GM21528 (cell line): ENCODE measurements at regions not wholly inside any gene's neighbourhood (a gene's known extent, or its start where the extent isn't known, plus 50 kb on each side); places are given as distances from the start of the nearest gene placed in this dataset.

ENCODE experiments used
- ATAC-seq: cut with Tn5 transposase; IDR thresholded peaks from one replicate; pipeline ENCODE4 v1.9.1; 2021; ENCODE audit warnings: mild to moderate bottlenecking, moderate library complexity; ENCODE audit not compliant: unreplicated experiment, low FRiP score

- ATAC-seq: no peak
Measured at GRCh38 chr2:147792966-147793617, 51.7 kb upstream of the ACVR2A start.

- ATAC-seq: no peak
Measured at GRCh38 chr2:147790580-147790979, 54.2 kb upstream of the ACVR2A start.

- no peak for ATAC-seq
Measured at GRCh38 chr2:147789720-147790119, 55.1 kb upstream of the ACVR2A start.

- ATAC-seq: no peak
Measured at GRCh38 chr2:147789287-147789686, 55.5 kb upstream of the ACVR2A start.

GRCh38 chr2:147782141-147782930 lies 62.5 kb upstream of the ACVR2A start:
- ATAC-seq: no peak

- ATAC-seq: no peak
Measured at GRCh38 chr2:147779440-147779839, 65.4 kb upstream of the ACVR2A start.

- ATAC-seq: no peak
Measured at GRCh38 chr2:147777394-147777793, 67.4 kb upstream of the ACVR2A start.

GRCh38 chr2:147774805-147775204 lies 70.0 kb upstream of the ACVR2A start:
- ATAC-seq: no peak

GRCh38 chr2:147773479-147773878 lies 71.3 kb upstream of the ACVR2A start:
- ATAC-seq: no peak

GRCh38 chr2:147772781-147773180 lies 72.0 kb upstream of the ACVR2A start:
- no peak for ATAC-seq

GRCh38 chr2:147763861-147764260 lies 81.0 kb upstream of the ACVR2A start:
- no peak for ATAC-seq

GRCh38 chr2:147760984-147761383 lies 83.8 kb upstream of the ACVR2A start:
- no peak for ATAC-seq

- no peak for ATAC-seq
Measured at GRCh38 chr2:147759536-147759935, 85.3 kb upstream of the ACVR2A start.

- ATAC-seq: no peak
Measured at GRCh38 chr2:147758821-147759220, 86.0 kb upstream of the ACVR2A start.

- ATAC-seq: no peak
Measured at GRCh38 chr2:147756069-147756468, 88.8 kb upstream of the ACVR2A start.

- no peak for ATAC-seq
Measured at GRCh38 chr2:147740211-147740927, 104.5 kb upstream of the ACVR2A start.

GRCh38 chr2:147739508-147739907 lies 105.3 kb upstream of the ACVR2A start:
- no peak for ATAC-seq

- ATAC-seq: no peak
Measured at GRCh38 chr2:147718831-147719230, 126.0 kb upstream of the ACVR2A start.

GRCh38 chr2:147716906-147717305 lies 127.9 kb upstream of the ACVR2A start:
- no peak for ATAC-seq

- ATAC-seq: peak; percentile 78
Measured at GRCh38 chr2:147715807-147716206, 129.0 kb upstream of the ACVR2A start.

GRCh38 chr2:147714582-147714981 lies 130.2 kb upstream of the ACVR2A start:
- no peak for ATAC-seq
